Neural crest cell (in vitro differentiated cells): ENCODE measurements at regions not wholly inside any gene's neighbourhood (a gene's known extent, or its start where the extent isn't known, plus 50 kb on each side); places are given as distances from the start of the nearest gene placed in this dataset.

Experiments
- DNase-seq: peaks from one replicate; pipeline ENCODE4 v3.0.0; 2021; ENCODE audit warnings: low read depth, mixed read lengths, low spot score
- H3K27ac Mint-ChIP-seq: one replicate; pipeline ENCODE4 v1.8.0; 2021; ENCODE audit warnings: mild to moderate bottlenecking, mixed read lengths; ENCODE audit not compliant: unreplicated experiment
- H3K27me3 Mint-ChIP-seq: 2 replicates; pipeline ENCODE4 v1.8.0; 2021; ENCODE audit warnings: low read depth, mild to moderate bottlenecking, mixed read lengths
- H3K36me3 Mint-ChIP-seq: 2 replicates; pipeline ENCODE4 v1.8.0; 2021; ENCODE audit warnings: low read depth, mild to moderate bottlenecking, mixed read lengths
- H3K4me1 Mint-ChIP-seq: 2 replicates; pipeline ENCODE4 v1.8.0; 2021; ENCODE audit warnings: mixed read lengths
- H3K4me3 Mint-ChIP-seq: one replicate; pipeline ENCODE4 v1.8.0; 2021; ENCODE audit warnings: mild to moderate bottlenecking, mixed read lengths
- H3K9me3 Mint-ChIP-seq: 2 replicates; pipeline ENCODE4 v1.8.0; 2021; ENCODE audit warnings: mixed read lengths
- TF ChIP-seq, protein P1 (sequence below): fragments of 200-600 bp; sonication (generic); conservative IDR thresholded peaks from 2 replicates; pipeline ENCODE4 v1.5.0; 2021; ENCODE audit warnings: antibody characterized with exemption, mild to moderate bottlenecking

DNA sequence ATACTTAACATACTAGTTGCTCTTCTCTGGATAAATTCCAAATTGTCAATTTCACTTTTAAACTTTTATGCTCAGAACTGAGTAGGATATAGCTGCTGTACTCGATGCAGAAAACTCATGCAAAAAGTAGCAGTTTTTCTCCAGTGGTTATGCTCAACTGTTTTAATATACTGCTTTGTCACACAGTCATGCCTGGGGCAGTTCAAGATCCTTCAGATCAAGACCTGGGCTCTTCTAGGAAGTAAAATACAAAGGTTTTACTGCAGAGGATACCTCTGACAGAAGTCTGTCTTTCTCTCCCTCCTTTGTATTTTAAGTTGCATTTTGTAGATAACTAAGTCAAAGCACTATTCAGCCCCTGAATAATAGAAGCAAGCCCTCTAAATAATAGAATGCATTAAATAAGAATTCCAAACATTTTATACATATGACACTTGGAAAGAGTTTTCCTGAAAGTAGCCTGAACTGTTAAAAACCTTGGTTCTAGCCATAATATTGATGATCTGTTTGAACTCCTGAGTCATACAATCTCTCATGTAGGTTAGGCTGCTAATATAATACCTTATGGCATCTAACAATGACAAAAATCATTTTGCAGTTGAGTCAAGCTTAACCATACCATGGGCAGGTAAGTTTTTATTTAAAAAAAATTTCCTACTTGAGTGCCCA, 183.3 kb upstream of the TRIB2 start:
- H3K4me1 Mint-ChIP-seq = peaks cover 19% of the 10 kb centered on the region
- DNase-seq = no peak
- H3K36me3 Mint-ChIP-seq = no peaks in the 10 kb centered on the region
- TF ChIP-seq, protein P1, sequence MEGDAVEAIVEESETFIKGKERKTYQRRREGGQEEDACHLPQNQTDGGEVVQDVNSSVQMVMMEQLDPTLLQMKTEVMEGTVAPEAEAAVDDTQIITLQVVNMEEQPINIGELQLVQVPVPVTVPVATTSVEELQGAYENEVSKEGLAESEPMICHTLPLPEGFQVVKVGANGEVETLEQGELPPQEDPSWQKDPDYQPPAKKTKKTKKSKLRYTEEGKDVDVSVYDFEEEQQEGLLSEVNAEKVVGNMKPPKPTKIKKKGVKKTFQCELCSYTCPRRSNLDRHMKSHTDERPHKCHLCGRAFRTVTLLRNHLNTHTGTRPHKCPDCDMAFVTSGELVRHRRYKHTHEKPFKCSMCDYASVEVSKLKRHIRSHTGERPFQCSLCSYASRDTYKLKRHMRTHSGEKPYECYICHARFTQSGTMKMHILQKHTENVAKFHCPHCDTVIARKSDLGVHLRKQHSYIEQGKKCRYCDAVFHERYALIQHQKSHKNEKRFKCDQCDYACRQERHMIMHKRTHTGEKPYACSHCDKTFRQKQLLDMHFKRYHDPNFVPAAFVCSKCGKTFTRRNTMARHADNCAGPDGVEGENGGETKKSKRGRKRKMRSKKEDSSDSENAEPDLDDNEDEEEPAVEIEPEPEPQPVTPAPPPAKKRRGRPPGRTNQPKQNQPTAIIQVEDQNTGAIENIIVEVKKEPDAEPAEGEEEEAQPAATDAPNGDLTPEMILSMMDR = no peak
- no peaks in the 10 kb centered on the region for H3K27me3 Mint-ChIP-seq
- H3K4me3 Mint-ChIP-seq = no peak overlapping the region
- peaks cover 7% of the 10 kb centered on the region for H3K9me3 Mint-ChIP-seq
- H3K27ac Mint-ChIP-seq = no peak overlapping the region

DNA sequence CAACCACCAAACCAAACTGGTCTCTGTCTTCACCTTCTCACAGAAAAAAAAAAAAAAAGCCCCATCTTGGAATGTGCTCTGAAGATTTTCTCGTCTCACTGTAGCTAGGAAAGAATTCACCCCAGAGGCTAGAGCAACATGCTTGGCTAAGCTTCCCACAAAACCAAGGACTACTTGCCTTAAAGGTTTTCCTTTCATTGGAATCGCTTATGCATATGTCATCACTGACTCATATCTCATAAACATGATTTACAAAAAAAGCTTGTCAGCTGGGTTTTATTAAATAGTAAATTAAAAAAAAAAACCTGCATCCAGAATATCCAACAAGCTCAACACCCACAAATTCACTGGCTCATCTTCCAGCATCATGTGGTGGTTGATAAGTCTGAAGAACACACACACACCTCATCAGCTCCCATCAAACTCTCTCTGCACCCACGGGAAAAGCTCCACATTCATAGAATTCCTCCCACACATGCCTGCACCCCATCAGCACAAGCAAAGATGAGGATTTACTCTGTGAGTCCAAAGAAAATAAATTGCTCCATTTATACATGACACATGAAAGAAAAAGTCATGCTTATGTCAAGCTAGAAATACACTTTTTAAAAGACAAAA, 182.0 kb upstream of the TRIB2 start:
- H3K9me3 Mint-ChIP-seq = peaks cover 7% of the 10 kb centered on the region
- H3K4me1 Mint-ChIP-seq = peaks cover 19% of the 10 kb centered on the region
- no peak for DNase-seq
- no peaks in the 10 kb centered on the region for H3K27me3 Mint-ChIP-seq
- TF ChIP-seq, protein P1 = no peak
- no peak overlapping the region for H3K4me3 Mint-ChIP-seq
- no peak overlapping the region for H3K27ac Mint-ChIP-seq
- no peaks in the 10 kb centered on the region for H3K36me3 Mint-ChIP-seq

DNA sequence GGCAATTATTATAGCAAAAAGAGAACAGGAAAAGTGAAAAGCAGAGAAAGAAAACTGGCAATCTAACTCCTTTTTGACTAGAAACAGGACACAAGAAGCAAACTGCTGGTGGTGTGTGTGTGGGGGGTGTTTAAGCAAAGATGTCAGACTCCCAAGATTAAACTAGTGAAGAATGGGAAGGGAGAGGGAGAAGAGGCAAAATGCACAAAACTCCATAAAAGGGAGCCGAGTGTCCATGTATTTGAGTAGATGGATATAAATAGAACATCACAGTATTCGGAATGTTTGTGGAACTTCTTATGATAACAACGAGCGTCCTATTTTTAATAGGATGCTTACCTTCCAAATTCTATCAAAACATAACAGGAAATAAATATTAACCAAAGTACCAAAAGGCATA, 179.8 kb upstream of the TRIB2 start:
- Mint-ChIP-seq H3K36me3 (no peaks in the 10 kb centered on the region), H3K4me1 (peaks cover 19% of the 10 kb centered on the region), H3K27me3 (no peaks in the 10 kb centered on the region), H3K4me3 (no peak overlapping the region), H3K27ac (no peak overlapping the region), H3K9me3 (peaks cover 7% of the 10 kb centered on the region)
- TF ChIP-seq, protein P1 = no peak
- no peak for DNase-seq

DNA sequence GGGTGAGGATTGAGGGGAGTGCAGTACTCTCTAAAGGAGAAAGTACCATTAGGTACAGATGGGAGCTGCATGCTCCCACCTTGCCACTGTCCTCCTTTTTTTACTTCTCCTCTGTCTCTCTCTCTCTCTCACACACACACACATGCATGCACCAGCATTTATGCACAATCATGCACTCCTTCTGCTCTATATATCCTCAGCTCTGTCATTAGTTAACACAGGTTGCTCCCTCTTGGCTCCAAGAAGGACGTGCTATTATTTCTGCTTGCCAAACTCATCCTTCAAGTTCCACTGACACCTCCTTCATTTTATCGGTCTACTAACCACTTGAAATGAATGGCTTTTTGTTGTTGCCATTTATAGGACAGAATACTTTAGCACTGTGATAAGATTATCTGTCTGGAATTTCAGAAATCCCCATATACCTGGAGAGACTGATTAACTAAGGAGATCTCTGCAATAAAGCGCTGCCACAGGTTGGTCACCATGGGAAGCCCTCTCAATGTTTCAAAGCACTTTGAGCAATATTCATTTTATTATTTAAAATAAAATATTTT, 178.5 kb upstream of the TRIB2 start:
- H3K4me3 Mint-ChIP-seq = no peak overlapping the region
- no peaks in the 10 kb centered on the region for H3K27me3 Mint-ChIP-seq
- H3K4me1 Mint-ChIP-seq = peaks cover 18% of the 10 kb centered on the region
- peaks cover 5% of the 10 kb centered on the region for H3K9me3 Mint-ChIP-seq
- H3K36me3 Mint-ChIP-seq = no peaks in the 10 kb centered on the region
- no peak for DNase-seq
- no peak overlapping the region for H3K27ac Mint-ChIP-seq
- TF ChIP-seq, protein P1 = no peak

DNA sequence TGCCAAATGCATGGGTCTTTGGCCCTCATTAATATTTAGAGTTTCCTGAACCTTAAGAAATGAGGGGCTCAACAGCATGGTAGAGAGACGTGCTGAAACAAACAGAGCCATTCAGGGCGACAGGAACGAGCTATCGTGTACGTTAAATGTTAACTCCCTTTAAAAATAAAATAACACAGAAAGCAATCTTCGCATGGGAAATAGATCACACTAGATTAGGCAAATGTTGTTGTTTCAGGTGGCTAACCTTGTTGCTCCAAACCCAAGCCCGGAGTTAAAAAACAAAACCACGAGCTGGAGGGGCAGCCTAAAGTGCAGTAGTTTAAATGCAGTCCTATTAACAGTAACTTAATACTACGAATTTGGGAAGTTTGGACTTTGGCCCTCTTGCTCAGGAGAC, 177.4 kb upstream of the TRIB2 start:
- Mint-ChIP-seq H3K27me3 (no peaks in the 10 kb centered on the region), H3K27ac (no peak overlapping the region), H3K4me1 (peaks cover 8% of the 10 kb centered on the region), H3K36me3 (no peaks in the 10 kb centered on the region), H3K4me3 (no peak overlapping the region), H3K9me3 (peaks cover 5% of the 10 kb centered on the region)
- TF ChIP-seq, protein P1 = no peak
- DNase-seq = no peak
